ENCODE measurements at regions not wholly inside any gene's neighbourhood (a gene's known extent, or its start where the extent isn't known, plus 50 kb on each side); places are given as distances from the start of the nearest gene placed in this dataset.

DNA sequence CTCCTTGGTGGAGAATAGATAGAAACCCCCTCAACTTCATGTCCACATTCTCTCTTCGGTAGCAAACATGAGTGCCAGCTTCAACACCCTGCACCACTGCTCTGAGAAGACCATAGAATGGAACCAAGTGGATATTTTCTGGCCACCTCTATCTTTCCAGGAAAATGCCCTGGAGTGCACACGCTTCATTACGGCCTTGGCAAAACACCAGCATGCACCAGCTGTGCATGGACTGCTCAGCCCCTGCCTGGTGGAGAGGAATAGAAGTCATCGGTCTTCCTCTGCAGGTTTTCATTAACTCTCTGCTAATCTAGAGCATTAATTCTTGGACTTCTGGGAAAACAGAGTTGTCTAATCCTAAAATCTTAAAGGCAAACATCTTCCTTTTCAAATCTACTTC, 211.6 kb upstream of the TMEM161B start:
- DNase-seq (no peak), ATAC-seq (no peak)
- TF ChIP-seq, protein P1, sequence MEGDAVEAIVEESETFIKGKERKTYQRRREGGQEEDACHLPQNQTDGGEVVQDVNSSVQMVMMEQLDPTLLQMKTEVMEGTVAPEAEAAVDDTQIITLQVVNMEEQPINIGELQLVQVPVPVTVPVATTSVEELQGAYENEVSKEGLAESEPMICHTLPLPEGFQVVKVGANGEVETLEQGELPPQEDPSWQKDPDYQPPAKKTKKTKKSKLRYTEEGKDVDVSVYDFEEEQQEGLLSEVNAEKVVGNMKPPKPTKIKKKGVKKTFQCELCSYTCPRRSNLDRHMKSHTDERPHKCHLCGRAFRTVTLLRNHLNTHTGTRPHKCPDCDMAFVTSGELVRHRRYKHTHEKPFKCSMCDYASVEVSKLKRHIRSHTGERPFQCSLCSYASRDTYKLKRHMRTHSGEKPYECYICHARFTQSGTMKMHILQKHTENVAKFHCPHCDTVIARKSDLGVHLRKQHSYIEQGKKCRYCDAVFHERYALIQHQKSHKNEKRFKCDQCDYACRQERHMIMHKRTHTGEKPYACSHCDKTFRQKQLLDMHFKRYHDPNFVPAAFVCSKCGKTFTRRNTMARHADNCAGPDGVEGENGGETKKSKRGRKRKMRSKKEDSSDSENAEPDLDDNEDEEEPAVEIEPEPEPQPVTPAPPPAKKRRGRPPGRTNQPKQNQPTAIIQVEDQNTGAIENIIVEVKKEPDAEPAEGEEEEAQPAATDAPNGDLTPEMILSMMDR (IDR thresholded peaks at IDR 0.05): no peak
- Histone ChIP-seq H3K4me3 (no peak overlapping the region), H3K9me3 (no peaks in the 10 kb centered on the region), H3K4me1 (no peaks in the 10 kb centered on the region), H3K36me3 (ENCODE audit: insufficient read depth in 1 of 2, low read depth in 1 of 2) (no peaks in the 10 kb centered on the region), H3K27me3 (ENCODE audit: insufficient read depth in 3 of 3, low read length in 2 of 3) (no peaks in the 10 kb centered on the region), H3K27ac (no peak overlapping the region)
- intact Hi-C loops (cut with DNase I): no loop called here
- 13 to 21% (median 21%) methylated on average over 4 of the region's 4 CpGs for WGBS, 3 donors

DNA sequence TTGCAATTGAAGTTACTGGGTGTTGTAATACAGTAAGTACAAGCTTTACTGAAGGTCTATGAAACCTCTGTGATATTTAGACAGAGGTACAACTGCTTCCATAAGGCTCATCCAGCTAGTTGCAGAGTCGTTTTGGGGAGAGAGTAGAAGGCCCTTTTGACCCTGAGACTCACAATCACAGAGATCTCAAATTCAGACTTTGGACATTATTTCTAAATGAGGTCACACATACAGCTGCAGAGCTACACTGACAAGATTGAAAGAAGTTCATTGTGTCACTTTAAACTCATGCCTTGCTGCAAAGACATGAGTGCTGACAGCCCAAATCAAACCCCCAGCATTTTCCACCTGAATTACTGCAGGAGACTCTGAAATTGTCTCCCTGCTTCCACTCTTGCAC, 205.9 kb upstream of the TMEM161B start:
- Histone ChIP-seq H3K9me3 (no peaks in the 10 kb centered on the region), H3K36me3 (ENCODE audit: insufficient read depth in 1 of 2, low read depth in 1 of 2) (no peaks in the 10 kb centered on the region), H3K4me3 (no peak overlapping the region), H3K27ac (no peak overlapping the region), H3K4me1 (no peaks in the 10 kb centered on the region), H3K27me3 (ENCODE audit: insufficient read depth in 3 of 3, low read length in 2 of 3) (no peaks in the 10 kb centered on the region)
- DNase-seq (no peak), ATAC-seq (no peak)
- 7 to 21% (median 13%) methylated on average over 1 of the region's 1 CpG for WGBS, 3 donors
- TF ChIP-seq, protein P1 (IDR thresholded peaks at IDR 0.05): no peak
- intact Hi-C loops (cut with DNase I): no loop called here

DNA sequence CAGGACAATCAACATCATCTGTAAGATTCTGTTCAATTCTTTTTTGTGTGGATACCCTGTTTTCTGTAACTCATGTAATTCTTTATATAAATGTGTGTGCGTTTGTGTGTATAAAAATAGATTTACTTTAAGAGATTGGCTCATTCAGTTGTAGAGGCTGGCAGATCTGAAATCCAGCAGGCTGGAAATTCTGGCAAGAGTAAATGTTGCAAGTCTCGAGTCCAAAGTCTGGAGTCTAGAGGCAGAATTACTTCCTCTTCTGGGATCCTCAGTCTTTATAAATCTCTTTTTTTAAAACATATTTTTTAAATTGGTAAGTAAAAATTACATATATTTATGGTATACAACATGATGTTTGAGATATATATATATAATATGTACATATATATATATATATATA, 202.1 kb upstream of the TMEM161B start:
- no peaks in the 10 kb centered on the region for H3K27me3 ChIP-seq (ENCODE audit: insufficient read depth in 3 of 3, low read length in 2 of 3)
- no peaks in the 10 kb centered on the region for H3K9me3 ChIP-seq
- no peak for DNase-seq
- H3K36me3 ChIP-seq (ENCODE audit: insufficient read depth in 1 of 2, low read depth in 1 of 2): no peaks in the 10 kb centered on the region
- H3K4me1 ChIP-seq: no peaks in the 10 kb centered on the region
- intact Hi-C loops (cut with DNase I): no loop called here
- H3K27ac ChIP-seq: no peak overlapping the region
- ATAC-seq: no peak
- no peak overlapping the region for H3K4me3 ChIP-seq
- 53 to 67% (median 61%) methylated on average over 2 of the region's 2 CpGs for WGBS, 3 donors
- TF ChIP-seq, protein P1 (IDR thresholded peaks at IDR 0.05): no peak

DNA sequence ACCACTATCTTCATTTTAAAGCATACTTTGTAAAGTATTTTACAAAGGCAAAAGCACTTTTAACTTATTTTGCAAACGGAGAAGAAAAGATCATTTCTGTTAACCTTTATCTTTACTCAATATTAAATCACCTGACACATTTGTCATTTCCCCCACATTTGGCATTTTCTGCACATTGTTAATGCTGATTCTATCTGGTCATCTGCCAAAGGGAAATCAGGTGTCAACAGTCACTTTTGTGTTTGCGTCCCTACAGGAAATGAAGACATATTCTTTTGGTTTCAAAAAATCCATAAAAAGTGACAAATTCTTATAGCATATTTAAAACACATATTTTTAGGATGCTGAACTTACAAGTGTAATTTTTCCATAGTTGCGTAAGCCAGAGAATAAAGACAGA, 191.3 kb upstream of the TMEM161B start:
- no peak overlapping the region for H3K27ac ChIP-seq
- H3K9me3 ChIP-seq: no peaks in the 10 kb centered on the region
- H3K4me3 ChIP-seq: no peak overlapping the region
- TF ChIP-seq, protein P1 (IDR thresholded peaks at IDR 0.05): no peak
- no peaks in the 10 kb centered on the region for H3K36me3 ChIP-seq (ENCODE audit: insufficient read depth in 1 of 2, low read depth in 1 of 2)
- DNase-seq: no peak
- ATAC-seq: no peak
- H3K27me3 ChIP-seq (ENCODE audit: insufficient read depth in 3 of 3, low read length in 2 of 3): no peaks in the 10 kb centered on the region
- WGBS, 3 donors: 78 to 83% (median 80%) methylated on average over 3 of the region's 3 CpGs
- H3K4me1 ChIP-seq: no peaks in the 10 kb centered on the region
- intact Hi-C loops (cut with DNase I): no loop called here

DNA sequence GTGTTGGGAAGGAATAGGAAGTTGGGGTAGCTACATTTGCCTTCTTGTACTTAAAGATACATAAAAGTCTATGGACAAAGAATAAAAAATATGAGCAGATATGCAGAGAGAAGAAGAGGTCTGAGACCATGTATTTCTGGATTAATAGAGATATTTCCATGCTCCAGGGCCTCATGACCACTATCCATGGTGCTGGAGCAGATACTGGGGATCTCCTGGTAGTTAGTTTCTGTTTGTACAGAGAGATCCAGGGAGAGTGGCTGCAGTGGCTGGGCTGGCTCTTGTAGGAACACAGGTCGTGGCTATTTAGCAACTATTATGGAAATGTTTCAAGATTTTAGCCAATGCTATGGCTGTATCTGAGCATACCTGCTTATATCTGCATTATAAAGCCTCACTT, 184.2 kb upstream of the TMEM161B start:
- no peak overlapping the region for H3K4me3 ChIP-seq
- TF ChIP-seq, protein P1 (IDR thresholded peaks at IDR 0.05): no peak
- WGBS, 3 donors: 21 to 28% (median 22%) methylated on average over 1 of the region's 1 CpG
- H3K27me3 ChIP-seq (ENCODE audit: insufficient read depth in 3 of 3, low read length in 2 of 3): no peaks in the 10 kb centered on the region
- no peak for DNase-seq
- ATAC-seq: no peak
- intact Hi-C loops (cut with DNase I): no loop called here
- H3K4me1 ChIP-seq: no peaks in the 10 kb centered on the region
- H3K27ac ChIP-seq: no peak overlapping the region
- H3K9me3 ChIP-seq: no peaks in the 10 kb centered on the region
- no peaks in the 10 kb centered on the region for H3K36me3 ChIP-seq (ENCODE audit: insufficient read depth in 1 of 2, low read depth in 1 of 2)
